Stromal cell of bone marrow (primary cell): ENCODE measurements at regions not wholly inside any gene's neighbourhood (a gene's known extent, or its start where the extent isn't known, plus 50 kb on each side); places are given as distances from the start of the nearest gene placed in this dataset.
"Not testable (repeated sequence)": the region's sequence is repeated elsewhere in the genome, so short reads cannot be mapped to it uniquely, and the experiment has no call there.

ENCODE experiments used
- DNase-seq: peaks from one replicate; pipeline ENCODE4 v3.0.0-alpha.2; 2012; ENCODE audit warnings: low read depth

GRCh38 chr1:30527511-30528140 is 195.8 kb downstream of the MATN1 start:
- DNase-seq, result no peak

GRCh38 chr1:30526652-30527345 is 196.6 kb downstream of the MATN1 start:
- DNase-seq, result no peak

GRCh38 chr1:30525971-30526651 is 197.3 kb downstream of the MATN1 start:
- DNase-seq, result peak; percentile 73

DNA sequence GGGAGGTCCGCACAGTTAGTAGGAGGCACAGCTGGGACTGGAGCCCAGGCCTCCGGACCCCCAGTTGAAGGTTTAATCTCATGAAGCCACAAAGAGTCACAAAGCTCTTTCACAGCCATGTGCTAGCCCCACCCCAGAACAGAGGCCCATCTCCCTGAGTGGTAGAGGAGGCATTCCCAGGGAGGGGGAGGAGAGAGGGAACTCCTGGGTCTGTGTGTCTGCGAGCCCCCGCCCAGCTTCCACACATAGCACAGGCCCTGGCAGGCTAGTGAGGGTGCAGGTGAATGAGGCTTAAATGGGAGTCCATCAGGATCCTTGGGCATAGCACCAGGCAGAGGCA is 197.8 kb downstream of the MATN1 start:
- DNase-seq, result no peak

GRCh38 chr1:30524840-30525617 is 198.4 kb downstream of the MATN1 start:
- no peak for DNase-seq

DNA sequence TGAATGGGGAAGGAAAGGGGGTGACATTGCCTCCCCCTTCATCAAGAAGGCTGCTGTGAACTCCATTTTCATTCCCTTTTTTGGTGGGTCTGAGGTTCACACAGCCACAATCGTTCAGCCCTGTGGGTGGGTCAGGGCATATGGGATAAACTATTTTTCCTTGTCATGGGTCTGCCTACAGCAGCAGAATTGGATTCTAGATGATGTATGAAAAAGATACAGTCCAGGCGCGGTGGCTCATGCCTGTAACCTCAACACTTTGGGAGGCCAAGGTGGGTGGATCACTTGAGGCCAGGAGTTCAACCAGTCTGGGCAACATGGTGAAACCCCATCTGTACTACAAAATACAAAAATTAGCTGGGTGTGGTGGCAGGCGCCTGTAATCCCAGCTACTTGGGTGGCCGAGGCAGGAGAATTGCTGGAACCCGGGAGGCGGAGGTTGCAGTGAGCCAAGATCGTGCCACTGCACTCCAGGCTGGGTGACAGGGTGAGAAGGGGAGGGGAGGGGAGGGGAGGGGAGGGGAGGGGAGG is 199.3 kb downstream of the MATN1 start:
- DNase-seq, result not testable (repeated sequence)

DNA sequence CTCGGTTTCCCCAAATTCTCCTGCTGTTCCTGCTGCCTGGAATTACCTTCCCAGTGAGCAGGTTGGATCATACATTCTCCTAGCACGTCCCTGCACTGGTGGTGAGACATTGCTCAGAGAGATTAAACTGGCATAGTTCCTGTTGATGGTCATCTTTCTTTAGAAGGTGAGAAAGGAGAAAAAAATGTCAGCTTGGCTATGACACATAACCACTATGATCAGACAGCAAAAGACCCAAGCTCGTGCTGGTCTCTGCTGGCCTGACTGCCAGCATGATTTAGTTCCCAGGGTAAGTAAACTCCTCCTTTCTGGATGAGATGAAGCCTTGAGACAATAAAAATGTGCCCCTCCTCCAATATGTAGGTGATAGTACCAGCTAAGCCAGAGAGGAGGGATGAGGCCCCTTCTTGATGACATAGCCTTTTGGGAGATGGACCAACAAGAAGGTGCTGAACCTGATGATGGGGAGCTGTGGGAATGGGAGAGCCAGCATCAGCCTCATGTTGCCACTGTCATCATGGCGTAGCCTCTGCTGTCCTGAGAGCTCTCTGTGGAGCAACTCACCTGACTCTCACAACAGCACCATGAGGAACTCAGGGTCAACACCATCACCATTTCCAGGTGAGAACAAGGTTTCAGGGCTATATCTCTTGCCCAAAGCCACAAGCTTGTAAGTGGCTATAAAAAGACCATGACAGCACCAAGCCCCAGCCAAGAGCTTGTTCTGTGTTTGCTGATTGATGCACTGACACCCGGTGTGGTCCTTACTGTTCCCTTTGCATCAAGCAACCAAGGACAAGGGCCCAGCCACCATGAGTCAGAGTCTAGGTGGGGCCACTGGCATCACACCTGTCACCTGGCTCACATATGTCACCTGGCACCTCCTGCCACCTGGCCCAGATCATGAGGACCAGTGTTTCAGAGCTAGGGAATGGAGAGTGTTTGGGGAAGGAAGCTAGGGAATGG is 200.0 kb downstream of the MATN1 start:
- DNase-seq, result peak; percentile 71

- peak; percentile 75 for DNase-seq
Measured at GRCh38 chr1:30522031-30523004, 201.1 kb downstream of the MATN1 start.

GRCh38 chr1:30521261-30521865 is 202.0 kb downstream of the MATN1 start:
- no peak for DNase-seq

GRCh38 chr1:30520476-30520875 is 202.9 kb downstream of the MATN1 start:
- DNase-seq, result no peak

DNA sequence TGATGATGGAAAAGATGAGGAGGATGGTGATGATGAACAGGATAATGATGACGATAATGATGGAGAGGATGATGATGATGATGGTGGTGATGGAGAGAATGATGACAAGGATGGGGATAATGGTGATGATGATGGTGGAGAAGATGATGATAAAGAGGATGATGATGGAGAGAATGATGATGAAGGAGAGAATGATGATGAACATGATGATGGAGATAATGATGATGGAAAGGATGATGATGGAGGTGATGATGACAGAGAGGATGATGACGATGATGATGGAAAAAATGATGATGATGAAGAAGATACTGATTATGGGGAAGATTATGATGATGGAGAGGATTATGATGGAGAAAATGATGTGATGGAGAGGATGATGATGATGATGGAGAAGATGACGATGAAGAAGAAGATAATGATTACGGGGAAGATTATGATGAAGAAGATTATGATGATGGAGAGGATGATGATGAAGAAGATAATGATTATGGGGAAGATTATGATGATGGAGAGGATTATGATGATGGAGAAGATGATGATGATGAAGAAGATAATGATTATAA is 204.1 kb downstream of the MATN1 start:
- DNase-seq, result no peak

DNA sequence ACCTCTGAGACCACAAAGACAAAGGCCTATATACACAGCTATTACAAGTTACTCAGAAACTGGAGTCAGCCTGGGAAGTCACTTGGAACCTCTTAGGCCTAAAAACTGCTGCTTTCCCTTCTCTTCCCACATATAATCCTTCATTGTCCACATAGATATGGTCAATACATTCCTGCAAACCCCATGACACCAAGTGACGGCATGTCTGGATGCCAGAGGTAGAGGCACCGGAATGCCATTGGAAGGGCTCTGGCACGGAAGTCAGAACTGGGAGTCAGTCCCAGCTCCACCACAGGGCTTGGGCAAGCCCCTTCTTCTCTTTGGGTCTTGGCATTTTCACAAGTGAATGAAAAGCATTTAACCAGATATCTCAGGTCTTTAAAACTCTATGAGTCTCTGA is 204.7 kb downstream of the MATN1 start:
- no peak for DNase-seq

DNA sequence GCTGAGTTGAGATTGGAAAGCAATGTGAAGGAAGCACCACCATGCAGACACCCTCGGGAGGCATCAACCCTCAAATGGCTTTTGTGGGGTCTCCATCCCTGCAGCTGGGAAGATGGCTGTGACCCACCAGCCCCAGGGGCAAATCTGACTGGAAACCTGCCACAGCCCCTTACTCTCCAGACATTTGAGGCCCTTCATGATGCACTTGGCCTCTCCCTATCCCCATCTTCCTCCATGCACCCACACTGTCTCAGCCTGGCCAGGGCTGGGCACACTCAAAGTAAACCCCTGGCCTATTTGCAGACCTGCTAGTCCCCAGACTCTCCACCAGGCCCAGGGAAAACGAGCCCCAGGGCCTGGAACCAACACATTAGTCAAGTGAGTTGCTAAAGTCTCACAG is 205.2 kb downstream of the MATN1 start:
- no peak for DNase-seq

DNA sequence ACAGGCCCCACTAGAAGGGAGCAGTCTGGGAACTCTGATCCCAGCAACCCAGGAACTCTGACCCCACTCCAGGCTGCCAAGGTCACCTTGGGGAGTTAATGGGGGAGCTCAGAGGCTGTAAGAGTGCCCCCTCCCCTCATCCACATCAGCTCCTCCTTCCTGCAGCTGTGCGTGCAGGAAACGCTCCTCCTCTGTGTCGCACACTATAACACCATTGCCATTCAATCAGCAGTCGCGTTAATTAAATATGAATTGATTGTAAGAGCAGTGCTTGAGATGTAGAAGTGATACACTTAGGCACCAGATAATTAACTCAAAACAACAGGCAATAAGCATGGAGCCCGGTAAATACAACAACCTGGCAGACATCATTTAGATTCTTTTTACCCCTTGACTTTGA is 205.7 kb downstream of the MATN1 start:
- not testable (repeated sequence) for DNase-seq

- not testable (repeated sequence) for DNase-seq
Measured at GRCh38 chr1:30517241-30517640, 206.1 kb downstream of the MATN1 start.

DNA sequence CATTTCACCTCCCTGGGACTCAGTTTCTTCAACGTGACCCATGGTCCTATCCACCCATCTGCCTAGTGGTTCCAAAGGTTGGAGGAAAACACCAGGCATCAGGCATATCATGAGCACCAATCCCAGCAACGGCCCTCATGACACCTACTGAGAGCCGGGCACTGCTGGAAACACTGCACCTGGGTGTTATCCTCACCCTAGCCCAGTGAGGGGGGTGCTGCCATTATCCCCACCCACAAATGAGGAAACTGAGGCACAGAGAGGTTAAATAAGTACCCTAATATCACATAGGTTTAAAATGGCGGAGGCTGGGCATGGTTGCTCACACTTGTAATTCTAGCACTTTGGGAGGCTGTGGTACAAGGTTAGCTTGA is 206.9 kb downstream of the MATN1 start:
- DNase-seq, result no peak

- DNase-seq, result no peak
Measured at GRCh38 chr1:30515755-30516484, 207.5 kb downstream of the MATN1 start.

- no peak for DNase-seq
Measured at GRCh38 chr1:30514945-30515344, 208.4 kb downstream of the MATN1 start.
